Endothelial cell (in vitro differentiated cells): ENCODE measurements at regions not wholly inside any gene's neighbourhood (a gene's known extent, or its start where the extent isn't known, plus 50 kb on each side); places are given as distances from the start of the nearest gene placed in this dataset.

ENCODE experiments used
- DNase-seq: peaks from one replicate; pipeline ENCODE4 v3.0.0; 2021; ENCODE audit warnings: low spot score
- H3K27ac Mint-ChIP-seq: one replicate; pipeline ENCODE4 v1.8.0; 2021; ENCODE audit warnings: mixed read lengths, inconsistent platforms; ENCODE audit not compliant: unreplicated experiment
- H3K27me3 Mint-ChIP-seq: one replicate; pipeline ENCODE4 v1.8.0; 2021; ENCODE audit warnings: mild to moderate bottlenecking, moderate library complexity, mixed read lengths, inconsistent platforms; ENCODE audit not compliant: unreplicated experiment
- H3K36me3 Mint-ChIP-seq: one replicate; pipeline ENCODE4 v1.8.0; 2021; ENCODE audit warnings: mild to moderate bottlenecking, low read depth, mixed read lengths, inconsistent platforms; ENCODE audit not compliant: unreplicated experiment
- H3K4me1 Mint-ChIP-seq: one replicate; pipeline ENCODE4 v1.8.0; 2021; ENCODE audit warnings: mild to moderate bottlenecking, mixed read lengths, inconsistent platforms; ENCODE audit not compliant: unreplicated experiment
- H3K4me3 Mint-ChIP-seq: one replicate; pipeline ENCODE4 v1.8.0; 2021; ENCODE audit warnings: mild to moderate bottlenecking, mixed read lengths, inconsistent platforms; ENCODE audit not compliant: unreplicated experiment
- H3K9me3 Mint-ChIP-seq: one replicate; pipeline ENCODE4 v1.8.0; 2021; ENCODE audit warnings: mixed read lengths, inconsistent platforms; ENCODE audit not compliant: unreplicated experiment
- CTCF ChIP-seq: fragments of 200-600 bp; sonication (generic); IDR thresholded peaks from one replicate; pipeline ENCODE4 v1.5.0; 2021; ENCODE audit warnings: antibody characterized with exemption; ENCODE audit not compliant: unreplicated experiment

- DNase-seq, result no peak
- H3K4me3 Mint-ChIP-seq, result no peak overlapping the region
- H3K27ac Mint-ChIP-seq, result no peak overlapping the region
- H3K4me1 Mint-ChIP-seq, result no peaks in the 10 kb centered on the region
- no peaks in the 10 kb centered on the region for H3K27me3 Mint-ChIP-seq
- H3K36me3 Mint-ChIP-seq, result peaks cover 4% of the 10 kb centered on the region
- H3K9me3 Mint-ChIP-seq, result peaks cover 4% of the 10 kb centered on the region
- TF ChIP-seq CTCF, result no peak
These were observed 290.7 kb upstream of the MAP3K7 start for GRCh38 chr6:90877616-90878015.

DNA sequence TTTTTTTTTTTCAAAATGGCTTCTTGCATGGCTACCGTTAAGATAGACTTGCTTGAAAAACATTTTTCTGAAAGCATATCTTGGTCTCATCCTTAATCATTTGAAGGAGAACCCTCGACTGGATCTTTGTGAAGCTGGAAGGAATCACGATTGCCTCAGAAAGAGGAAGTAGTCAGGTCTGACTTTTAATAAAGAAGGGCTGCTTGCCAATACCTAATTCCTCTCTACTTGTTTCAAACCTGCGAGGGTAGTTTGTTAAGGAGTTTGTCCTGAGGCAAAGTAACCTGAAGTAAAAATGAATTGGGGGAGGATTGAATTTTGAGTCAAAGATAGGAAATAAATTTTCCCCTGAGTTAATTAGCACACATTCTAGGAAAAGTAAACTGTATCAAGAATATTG is 288.1 kb upstream of the MAP3K7 start:
- Mint-ChIP-seq H3K9me3 (no peaks in the 10 kb centered on the region), H3K27me3 (no peaks in the 10 kb centered on the region), H3K4me3 (no peak overlapping the region), H3K27ac (no peak overlapping the region), H3K4me1 (no peaks in the 10 kb centered on the region), H3K36me3 (peaks cover 4% of the 10 kb centered on the region)
- TF ChIP-seq CTCF, result no peak
- DNase-seq, result no peak

- TF ChIP-seq CTCF, result no peak
- DNase-seq, result no peak
- no peaks in the 10 kb centered on the region for H3K4me1 Mint-ChIP-seq
- H3K4me3 Mint-ChIP-seq, result no peak overlapping the region
- no peaks in the 10 kb centered on the region for H3K36me3 Mint-ChIP-seq
- no peak overlapping the region for H3K27ac Mint-ChIP-seq
- no peaks in the 10 kb centered on the region for H3K27me3 Mint-ChIP-seq
- H3K9me3 Mint-ChIP-seq, result no peaks in the 10 kb centered on the region
These were observed 286.1 kb upstream of the MAP3K7 start for GRCh38 chr6:90872981-90873380.

- H3K4me3 Mint-ChIP-seq, result no peak overlapping the region
- H3K36me3 Mint-ChIP-seq, result no peaks in the 10 kb centered on the region
- no peaks in the 10 kb centered on the region for H3K9me3 Mint-ChIP-seq
- H3K27me3 Mint-ChIP-seq, result no peaks in the 10 kb centered on the region
- no peak overlapping the region for H3K27ac Mint-ChIP-seq
- no peak for DNase-seq
- H3K4me1 Mint-ChIP-seq, result no peaks in the 10 kb centered on the region
- TF ChIP-seq CTCF, result no peak
These were observed 283.7 kb upstream of the MAP3K7 start for GRCh38 chr6:90870561-90870960.

DNA sequence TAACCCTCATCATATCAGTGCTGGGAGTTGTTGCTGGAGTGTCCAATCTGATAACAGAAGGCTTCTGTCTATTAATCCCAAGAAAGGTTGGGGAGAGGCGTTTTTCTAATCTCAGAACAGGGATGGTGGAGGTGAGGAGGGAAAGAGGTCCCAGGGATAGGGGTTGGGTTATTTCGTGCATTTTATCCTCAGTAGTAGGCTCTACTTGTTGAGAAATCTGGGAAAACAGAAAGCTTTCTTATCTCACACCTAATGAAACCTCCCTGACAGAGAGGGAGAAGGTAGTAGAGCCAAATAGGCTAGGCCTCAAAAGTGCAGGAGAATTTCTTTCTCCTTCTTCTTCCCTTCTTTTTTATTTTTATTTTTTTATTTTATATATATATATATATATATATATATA is 281.8 kb upstream of the MAP3K7 start:
- H3K4me1 Mint-ChIP-seq, result no peaks in the 10 kb centered on the region
- TF ChIP-seq CTCF, result no peak
- no peak overlapping the region for H3K27ac Mint-ChIP-seq
- no peaks in the 10 kb centered on the region for H3K9me3 Mint-ChIP-seq
- H3K27me3 Mint-ChIP-seq, result no peaks in the 10 kb centered on the region
- no peak for DNase-seq
- H3K36me3 Mint-ChIP-seq, result no peaks in the 10 kb centered on the region
- no peak overlapping the region for H3K4me3 Mint-ChIP-seq
